ENCODE measurements at regions not wholly inside any gene's neighbourhood (a gene's known extent, or its start where the extent isn't known, plus 50 kb on each side); places are given as distances from the start of the nearest gene placed in this dataset.

DNA sequence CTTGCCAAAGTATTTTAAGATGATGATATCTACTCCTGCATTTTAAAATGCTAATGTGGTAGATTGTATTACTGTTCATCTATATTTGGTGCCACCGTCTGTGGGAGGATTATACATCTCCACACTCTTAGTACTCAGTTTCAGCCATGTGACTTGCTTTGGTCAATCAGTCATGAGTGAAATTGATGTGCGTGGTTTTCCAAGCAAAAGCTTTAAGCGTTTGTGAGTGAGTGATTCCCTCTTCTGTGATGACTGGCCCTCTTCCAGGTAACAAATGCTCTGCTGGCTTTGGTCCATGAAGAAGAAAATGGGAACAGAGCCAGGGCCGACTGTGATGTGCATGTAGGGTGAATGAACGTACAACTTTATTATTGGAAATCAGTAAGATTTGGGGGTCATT lies 330.4 kb downstream of the LPIN1 start:
- no peak for DNase-seq
- Histone ChIP-seq H3K4me1 (ENCODE audit: control extremely low read depth in 1 of 4, control insufficient read depth in 4 of 4, insufficient read depth in 4 of 4, low read length in 3 of 4) (peaks cover 0 to 16% (median 9%) of the 10 kb centered on the region in 4 experiments), H3K27ac (ENCODE audit: insufficient read depth in 1 of 2, low read depth in 1 of 2, low read length in 2 of 2, poor library complexity in 1 of 2, severe bottlenecking in 2 of 2) (no peak overlapping the region), H3K9me3 (ENCODE audit: control extremely low read depth in 1 of 5, control insufficient read depth in 4 of 5, insufficient read depth in 2 of 5, low read depth in 1 of 5, low read length in 4 of 5) (no peaks in the 10 kb centered on the region), H3K36me3 (ENCODE audit: control insufficient read depth in 4 of 4, insufficient read depth in 4 of 4, low read length in 3 of 4) (no peaks in the 10 kb centered on the region), H3K27me3 (replicated peaks in 2 of 5; ENCODE audit: control insufficient read depth in 4 of 5, insufficient read depth in 5 of 5, low read length in 4 of 5) (no peaks in the 10 kb centered on the region), H3K4me3 (ENCODE audit: control insufficient read depth in 1 of 7, extremely low read depth in 1 of 7, insufficient read depth in 4 of 7, low read depth in 2 of 7, low read length in 6 of 7) (no peak overlapping the region)
- POLR2A ChIA-PET: no interaction called here
- CTCF ChIA-PET: no interaction called here
- WGBS (ENCODE audit: insufficient coverage): 76% methylated on average over 4 of the region's 5 CpGs

DNA sequence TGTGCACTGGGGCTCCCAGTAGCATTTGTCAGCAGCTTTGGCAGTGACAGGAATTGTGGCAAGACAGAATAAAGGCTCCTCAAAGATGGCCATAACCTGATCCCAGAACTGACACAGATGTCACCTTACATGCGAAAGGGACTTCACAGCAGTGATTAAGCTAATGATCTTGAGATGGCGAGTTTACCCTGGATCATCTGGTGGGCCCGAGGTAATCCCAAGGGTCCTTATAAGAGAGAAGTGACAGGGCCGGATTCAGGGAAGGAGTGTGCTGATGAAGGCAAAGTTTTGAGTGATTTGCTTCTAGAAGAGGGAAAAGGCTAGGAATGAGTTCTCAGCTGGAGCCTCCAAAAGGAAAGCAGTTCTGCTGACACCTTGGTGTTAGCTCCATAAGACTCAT lies 333.9 kb downstream of the LPIN1 start:
- 100% methylated on average over 4 of the region's 4 CpGs for WGBS (ENCODE audit: insufficient coverage)
- Histone ChIP-seq H3K9me3 (ENCODE audit: control extremely low read depth in 1 of 5, control insufficient read depth in 4 of 5, insufficient read depth in 2 of 5, low read depth in 1 of 5, low read length in 4 of 5) (no peaks in the 10 kb centered on the region), H3K36me3 (ENCODE audit: control insufficient read depth in 4 of 4, insufficient read depth in 4 of 4, low read length in 3 of 4) (no peaks in the 10 kb centered on the region), H3K4me1 (ENCODE audit: control extremely low read depth in 1 of 4, control insufficient read depth in 4 of 4, insufficient read depth in 4 of 4, low read length in 3 of 4) (peaks cover 0 to 7% (median 5%) of the 10 kb centered on the region in 4 experiments), H3K4me3 (ENCODE audit: control insufficient read depth in 1 of 7, extremely low read depth in 1 of 7, insufficient read depth in 4 of 7, low read depth in 2 of 7, low read length in 6 of 7) (no peak overlapping the region), H3K27me3 (replicated peaks in 2 of 5; ENCODE audit: control insufficient read depth in 4 of 5, insufficient read depth in 5 of 5, low read length in 4 of 5) (no peaks in the 10 kb centered on the region), H3K27ac (ENCODE audit: insufficient read depth in 1 of 2, low read depth in 1 of 2, low read length in 2 of 2, poor library complexity in 1 of 2, severe bottlenecking in 2 of 2) (no peak overlapping the region)
- ChIA-PET CTCF (interaction anchor here (1.3 kb wide), 1 partner anchor 11 kb away, joined by 5 read pairs; no protein-coding TSS in a partner anchor), POLR2A (no interaction called here)
- DNase-seq: no peak

- ChIA-PET POLR2A (interaction anchor here (0.7 kb wide), 1 partner anchor 123 kb away, joined by 3 read pairs; no protein-coding TSS in a partner anchor), CTCF (no interaction called here)
- Histone ChIP-seq H3K4me3 (ENCODE audit: control insufficient read depth in 1 of 7, extremely low read depth in 1 of 7, insufficient read depth in 4 of 7, low read depth in 2 of 7, low read length in 6 of 7) (no peak overlapping the region), H3K36me3 (ENCODE audit: control insufficient read depth in 4 of 4, insufficient read depth in 4 of 4, low read length in 3 of 4) (no peaks in the 10 kb centered on the region), H3K27ac (ENCODE audit: insufficient read depth in 1 of 2, low read depth in 1 of 2, low read length in 2 of 2, poor library complexity in 1 of 2, severe bottlenecking in 2 of 2) (no peak overlapping the region), H3K27me3 (replicated peaks in 2 of 5; ENCODE audit: control insufficient read depth in 4 of 5, insufficient read depth in 5 of 5, low read length in 4 of 5) (no peaks in the 10 kb centered on the region), H3K9me3 (ENCODE audit: control extremely low read depth in 1 of 5, control insufficient read depth in 4 of 5, insufficient read depth in 2 of 5, low read depth in 1 of 5, low read length in 4 of 5) (no peaks in the 10 kb centered on the region), H3K4me1 (ENCODE audit: control extremely low read depth in 1 of 4, control insufficient read depth in 4 of 4, insufficient read depth in 4 of 4, low read length in 3 of 4) (peaks cover 0 to 7% (median 5%) of the 10 kb centered on the region in 4 experiments)
- WGBS (ENCODE audit: insufficient coverage): 92% methylated on average over 5 of the region's 12 CpGs
- DNase-seq: no peak
Observed at GRCh38 chr2:12081481-12082210, 335.2 kb downstream of the LPIN1 start.

- ChIA-PET POLR2A (no interaction called here), CTCF (interaction anchor here (1.0 kb wide), 1 partner anchor 9 kb away, joined by 3 read pairs; no protein-coding TSS in a partner anchor)
- Histone ChIP-seq H3K4me3 (ENCODE audit: control insufficient read depth in 1 of 7, extremely low read depth in 1 of 7, insufficient read depth in 4 of 7, low read depth in 2 of 7, low read length in 6 of 7) (no peak overlapping the region), H3K27ac (ENCODE audit: insufficient read depth in 1 of 2, low read depth in 1 of 2, low read length in 2 of 2, poor library complexity in 1 of 2, severe bottlenecking in 2 of 2) (no peak overlapping the region), H3K4me1 (ENCODE audit: control extremely low read depth in 1 of 4, control insufficient read depth in 4 of 4, insufficient read depth in 4 of 4, low read length in 3 of 4) (peaks cover 1 to 19% (median 14%) of the 10 kb centered on the region in 4 experiments), H3K9me3 (ENCODE audit: control extremely low read depth in 1 of 5, control insufficient read depth in 4 of 5, insufficient read depth in 2 of 5, low read depth in 1 of 5, low read length in 4 of 5) (no peaks in the 10 kb centered on the region), H3K36me3 (ENCODE audit: control insufficient read depth in 4 of 4, insufficient read depth in 4 of 4, low read length in 3 of 4) (no peaks in the 10 kb centered on the region), H3K27me3 (replicated peaks in 2 of 5; ENCODE audit: control insufficient read depth in 4 of 5, insufficient read depth in 5 of 5, low read length in 4 of 5) (no peaks in the 10 kb centered on the region)
- DNase-seq: no peak
- 79% methylated on average over 2 of the region's 9 CpGs for WGBS (ENCODE audit: insufficient coverage)
Observed at GRCh38 chr2:12083081-12083581, 336.7 kb downstream of the LPIN1 start.

GRCh38 chr2:12083713-12084419 lies 337.4 kb downstream of the LPIN1 start:
- Histone ChIP-seq H3K4me3 (ENCODE audit: control insufficient read depth in 1 of 7, extremely low read depth in 1 of 7, insufficient read depth in 4 of 7, low read depth in 2 of 7, low read length in 6 of 7) (no peak overlapping the region), H3K4me1 (ENCODE audit: control extremely low read depth in 1 of 4, control insufficient read depth in 4 of 4, insufficient read depth in 4 of 4, low read length in 3 of 4) (peaks cover 1 to 19% (median 14%) of the 10 kb centered on the region in 4 experiments), H3K27ac (ENCODE audit: insufficient read depth in 1 of 2, low read depth in 1 of 2, low read length in 2 of 2, poor library complexity in 1 of 2, severe bottlenecking in 2 of 2) (no peak overlapping the region), H3K27me3 (replicated peaks in 2 of 5; ENCODE audit: control insufficient read depth in 4 of 5, insufficient read depth in 5 of 5, low read length in 4 of 5) (no peaks in the 10 kb centered on the region), H3K9me3 (ENCODE audit: control extremely low read depth in 1 of 5, control insufficient read depth in 4 of 5, insufficient read depth in 2 of 5, low read depth in 1 of 5, low read length in 4 of 5) (no peaks in the 10 kb centered on the region), H3K36me3 (ENCODE audit: control insufficient read depth in 4 of 4, insufficient read depth in 4 of 4, low read length in 3 of 4) (no peaks in the 10 kb centered on the region)
- ChIA-PET POLR2A (no interaction called here), CTCF (interaction anchor here (1.0 to 1.4 kb wide), 2 partner anchors 9 to 11 kb away, joined by 3 to 4 read pairs; no protein-coding TSS in a partner anchor)
- WGBS (ENCODE audit: insufficient coverage): 93% methylated on average over 4 of the region's 5 CpGs
- no peak for DNase-seq

DNA sequence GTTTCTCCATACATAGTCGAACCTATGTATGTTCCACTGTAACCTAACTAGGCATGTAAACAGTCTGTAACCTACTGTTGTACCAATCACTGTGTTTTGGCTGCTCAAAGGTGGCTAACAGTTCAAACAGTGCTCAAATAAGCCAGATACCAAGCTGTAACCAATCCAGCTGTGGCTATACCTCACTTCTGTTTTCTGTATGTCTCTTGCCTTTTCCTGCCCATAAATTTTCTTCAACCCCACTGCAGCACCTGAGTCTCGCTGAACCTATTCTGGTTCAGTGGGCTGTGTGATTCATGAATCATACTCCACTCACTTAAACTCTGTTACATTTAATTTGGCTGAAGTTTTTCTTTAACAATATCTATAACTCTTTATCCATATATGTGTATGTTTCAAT lies 340.7 kb downstream of the LPIN1 start:
- Histone ChIP-seq H3K27ac (ENCODE audit: insufficient read depth in 1 of 2, low read depth in 1 of 2, low read length in 2 of 2, poor library complexity in 1 of 2, severe bottlenecking in 2 of 2) (no peak overlapping the region), H3K4me3 (ENCODE audit: control insufficient read depth in 1 of 7, extremely low read depth in 1 of 7, insufficient read depth in 4 of 7, low read depth in 2 of 7, low read length in 6 of 7) (no peak overlapping the region), H3K9me3 (ENCODE audit: control extremely low read depth in 1 of 5, control insufficient read depth in 4 of 5, insufficient read depth in 2 of 5, low read depth in 1 of 5, low read length in 4 of 5) (no peaks in the 10 kb centered on the region), H3K4me1 (ENCODE audit: control extremely low read depth in 1 of 4, control insufficient read depth in 4 of 4, insufficient read depth in 4 of 4, low read length in 3 of 4) (peaks cover 1 to 21% (median 14%) of the 10 kb centered on the region in 4 experiments), H3K36me3 (ENCODE audit: control insufficient read depth in 4 of 4, insufficient read depth in 4 of 4, low read length in 3 of 4) (no peaks in the 10 kb centered on the region), H3K27me3 (replicated peaks in 2 of 5; ENCODE audit: control insufficient read depth in 4 of 5, insufficient read depth in 5 of 5, low read length in 4 of 5) (no peaks in the 10 kb centered on the region)
- ChIA-PET CTCF (interaction anchor here (1.2 to 1.5 kb wide), 3 partner anchors 10 to 29 kb away, joined by 3 to 4 read pairs (median 3); no protein-coding TSS in a partner anchor), POLR2A (interaction anchor here (0.7 kb wide), 1 partner anchor 29 kb away, joined by 3 read pairs; no protein-coding TSS in a partner anchor)
- peak; percentile 16 to 77 (median 67) for DNase-seq
- WGBS (ENCODE audit: insufficient coverage): 7% methylated on average over 2 of the region's 2 CpGs

Data from common myeloid progenitor, CD34-positive (primary cell).